DOHH2 (cell line): ENCODE measurements at regions not wholly inside any gene's neighbourhood (a gene's known extent, or its start where the extent isn't known, plus 50 kb on each side); places are given as distances from the start of the nearest gene placed in this dataset.

Source experiments
- CTCF ChIP-seq: fragments of 200-600 bp; sonication (generic); IDR thresholded peaks from one replicate; pipeline ENCODE4 v1.5.1; 2014; ENCODE audit warnings: antibody characterized with exemption, mild to moderate bottlenecking, low read depth, low read length; ENCODE audit not compliant: poor library complexity, severe bottlenecking
- EZH2phosphoT487 ChIP-seq: fragments of 200-600 bp; sonication (generic); IDR thresholded peaks from 2 replicates; pipeline ENCODE4 v1.6.1; 2017; ENCODE audit warnings: borderline replicate concordance, mild to moderate bottlenecking, antibody characterized with exemption, low read length, moderate library complexity, mixed read lengths

- TF ChIP-seq CTCF (no peak), EZH2phosphoT487 (no peak)
Observed at GRCh38 chr12:125403843-125404242, 338.6 kb downstream of the AACS start.
